Breast epithelium (tissue), 4 donors: ENCODE measurements at regions not wholly inside any gene's neighbourhood (a gene's known extent, or its start where the extent isn't known, plus 50 kb on each side); places are given as distances from the start of the nearest gene placed in this dataset.
A peak's percentile ranks its signal among the peaks of the same experiment; 100 is the strongest.

Experiments used
- DNase-seq, 2 donors: peaks; one replicate each; pipeline ENCODE4 v3.0.0-alpha.2; 2019; ENCODE audit warnings: low spot score in 2 of 2
- H3K27ac ChIP-seq, 2 donors: fragments of 200-600 bp; sonication (generic) in 1 of 2; one replicate each; pipeline ENCODE4 v1.5.1; 2016 to 2019; ENCODE audit warnings: mild to moderate bottlenecking in 1 of 2
- H3K27me3 ChIP-seq, 2 donors: fragments of 200-600 bp; sonication (generic) in 1 of 2; one replicate each; pipeline versions ENCODE4 v1.5.1 to v1.6.0; 2017 to 2019; ENCODE audit warnings: control low read depth in 1 of 2, mild to moderate bottlenecking in 1 of 2
- H3K36me3 ChIP-seq: fragments of 200-600 bp; one replicate; pipeline ENCODE4 v1.5.1; 2019
- H3K4me1 ChIP-seq, 2 donors: fragments of 200-600 bp; sonication (generic); one replicate each; pipeline ENCODE4 v1.5.1; 2016 to 2019; ENCODE audit warnings: control low read depth in 1 of 2
- H3K4me3 ChIP-seq, 3 donors: fragments of 200-600 bp; sonication (generic); 1 replicate in 2 of 3; 2 replicates in 1 of 3; pipeline ENCODE4 v1.5.1; 2016 to 2019; ENCODE audit warnings: mild to moderate bottlenecking in 3 of 3, moderate library complexity in 2 of 3
- H3K9me3 ChIP-seq, 2 donors: fragments of 200-600 bp; sonication (generic) in 1 of 2; one replicate each; pipeline ENCODE4 v1.5.1; 2016 to 2019; ENCODE audit warnings: control low read depth in 1 of 2
- CTCF ChIP-seq, 3 donors: fragments of 450-650 bp; IDR thresholded peaks; one replicate each; pipeline ENCODE4 v1.5.1; 2016 to 2017; ENCODE audit warnings: antibody characterized with exemption in 3 of 3, mild to moderate bottlenecking in 3 of 3, moderate library complexity in 3 of 3
- POLR2A ChIP-seq: fragments of 450-650 bp; IDR thresholded peaks from one replicate; pipeline ENCODE4 v1.6.1; 2016; ENCODE audit warnings: antibody characterized with exemption, mild to moderate bottlenecking, moderate library complexity
- POLR2AphosphoS5 ChIP-seq, 3 donors: sonication (generic); formaldehyde crosslinking; IDR thresholded peaks; one replicate each; pipeline ENCODE4 v1.6.1; 2017; ENCODE audit warnings: antibody characterized with exemption in 3 of 3
- intact Hi-C: fragments of 100-400 bp; cut with DNase I; formaldehyde crosslinking; loops from one replicate; pipeline ENCODE4 v1.15.1; 2023; ENCODE audit warnings: low total_unique reads

DNA sequence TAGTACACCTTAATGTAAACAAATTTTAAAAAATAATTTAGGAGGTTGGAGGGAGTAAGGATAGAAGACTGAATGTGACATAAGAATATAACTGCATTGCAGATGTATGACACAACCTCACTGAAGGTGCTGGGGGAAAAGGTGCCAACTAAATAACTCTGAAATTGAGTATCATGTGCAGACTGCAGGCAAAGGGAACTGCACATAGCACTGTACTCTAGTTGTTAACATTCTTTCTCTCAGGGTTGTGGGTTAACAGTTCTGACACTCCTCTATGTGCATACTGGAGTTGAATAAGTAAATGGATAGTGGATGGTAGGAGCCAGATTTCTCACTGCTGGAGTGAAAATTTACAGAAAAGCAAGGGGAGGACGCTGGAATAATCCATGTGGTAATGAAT is 451.9 kb upstream of the CDH4 start:
- intact Hi-C loops: no loop called here

DNA sequence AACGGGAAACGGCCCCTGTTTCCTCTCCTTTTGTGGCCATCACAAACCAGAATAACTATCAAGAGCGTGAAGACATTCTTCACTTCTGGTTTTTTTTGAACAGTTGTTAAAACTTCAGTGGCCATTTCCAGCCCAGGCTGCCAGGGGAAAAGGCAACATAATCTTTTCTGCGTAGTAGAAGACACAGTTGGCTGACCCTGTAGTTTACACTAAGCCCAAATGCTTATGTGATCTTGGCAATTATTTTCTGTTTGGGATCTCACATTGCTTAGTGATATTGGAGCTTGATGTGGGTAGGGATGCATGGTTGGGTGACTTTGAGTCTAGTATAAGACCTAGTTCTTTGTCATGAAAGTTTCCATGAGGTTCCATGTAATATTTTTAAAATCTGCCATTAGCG is 449.4 kb upstream of the CDH4 start:
- no peak overlapping the region for H3K4me3 ChIP-seq
- H3K36me3 ChIP-seq: no peaks in the 10 kb centered on the region
- no peaks in the 10 kb centered on the region for H3K27me3 ChIP-seq
- no peak for DNase-seq
- H3K4me1 ChIP-seq: no peaks in the 10 kb centered on the region
- TF ChIP-seq POLR2AphosphoS5 (IDR thresholded peaks at IDR 0.05) (no peak), CTCF (IDR thresholded peaks at IDR 0.05) (no peak), POLR2A (no peak)
- no peak overlapping the region for H3K27ac ChIP-seq
- H3K9me3 ChIP-seq: peaks cover 0 to 16% of the 10 kb centered on the region in 2 donors
- intact Hi-C loops: no loop called here

More for the DNA sequence above, 451.9 kb upstream of the CDH4 start:
- Histone ChIP-seq H3K9me3 (peaks cover 0 to 16% of the 10 kb centered on the region in 2 donors), H3K4me1 (no peaks in the 10 kb centered on the region), H3K36me3 (no peaks in the 10 kb centered on the region), H3K27me3 (no peaks in the 10 kb centered on the region), H3K27ac (no peak overlapping the region), H3K4me3 (no peak overlapping the region)
- no peak for DNase-seq
- TF ChIP-seq POLR2A (no peak), CTCF (IDR thresholded peaks at IDR 0.05) (no peak), POLR2AphosphoS5 (IDR thresholded peaks at IDR 0.05) (no peak)

DNA sequence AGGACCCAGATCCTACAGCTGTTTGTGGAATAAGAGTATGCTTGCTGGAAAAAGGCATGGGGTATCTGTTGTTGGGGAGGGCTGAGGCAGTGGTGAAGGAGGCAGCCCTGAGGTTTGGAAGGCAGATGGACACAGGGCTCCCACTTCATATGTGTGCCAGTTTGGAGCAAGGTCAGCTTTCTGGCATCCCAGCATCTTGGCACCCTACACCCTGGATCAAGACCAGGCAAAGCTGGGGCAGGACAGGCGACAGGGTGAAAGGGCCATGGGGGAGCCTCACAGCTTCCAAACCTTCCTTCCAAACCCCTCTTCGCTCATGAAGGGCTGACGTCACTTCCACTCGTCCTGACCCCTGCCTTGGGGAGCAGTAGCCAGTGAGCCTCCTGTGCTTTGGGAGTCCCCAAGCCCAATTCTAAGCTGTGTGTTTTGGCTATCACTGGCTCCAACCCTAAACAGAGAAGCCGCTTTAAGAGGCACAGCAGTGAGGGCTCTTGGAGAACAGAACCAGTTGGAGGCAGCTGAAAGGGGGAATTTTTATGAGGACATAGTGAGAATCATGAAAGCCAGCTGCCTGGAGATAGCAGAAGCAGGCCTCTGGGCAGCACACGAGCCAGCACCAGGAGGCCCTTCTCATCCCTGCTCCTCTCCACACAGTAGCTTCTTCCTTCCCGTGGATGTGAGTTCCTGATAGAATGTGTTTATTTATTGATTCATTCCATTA is 448.6 kb upstream of the CDH4 start:
- Histone ChIP-seq H3K27ac (no peak overlapping the region), H3K4me1 (no peaks in the 10 kb centered on the region), H3K36me3 (no peaks in the 10 kb centered on the region), H3K9me3 (peaks cover 0 to 16% of the 10 kb centered on the region in 2 donors), H3K27me3 (no peaks in the 10 kb centered on the region), H3K4me3 (no peak overlapping the region)
- intact Hi-C loops: no loop called here
- TF ChIP-seq POLR2AphosphoS5 (IDR thresholded peaks at IDR 0.05): no peak
- TF ChIP-seq POLR2A: no peak
- TF ChIP-seq CTCF (IDR thresholded peaks at IDR 0.05): no peak
- DNase-seq: no peak

GRCh38 chr20:60804240-60804917 is 447.7 kb upstream of the CDH4 start:
- intact Hi-C loops: no loop called here
- no peak for TF ChIP-seq CTCF (IDR thresholded peaks at IDR 0.05)
- TF ChIP-seq POLR2A: no peak
- TF ChIP-seq POLR2AphosphoS5 (IDR thresholded peaks at IDR 0.05): no peak
- Histone ChIP-seq H3K4me3 (no peak overlapping the region), H3K4me1 (no peaks in the 10 kb centered on the region), H3K9me3 (peaks cover 0 to 12% of the 10 kb centered on the region in 2 donors), H3K27me3 (no peaks in the 10 kb centered on the region), H3K27ac (no peak overlapping the region), H3K36me3 (no peaks in the 10 kb centered on the region)
- DNase-seq: no peak

DNA sequence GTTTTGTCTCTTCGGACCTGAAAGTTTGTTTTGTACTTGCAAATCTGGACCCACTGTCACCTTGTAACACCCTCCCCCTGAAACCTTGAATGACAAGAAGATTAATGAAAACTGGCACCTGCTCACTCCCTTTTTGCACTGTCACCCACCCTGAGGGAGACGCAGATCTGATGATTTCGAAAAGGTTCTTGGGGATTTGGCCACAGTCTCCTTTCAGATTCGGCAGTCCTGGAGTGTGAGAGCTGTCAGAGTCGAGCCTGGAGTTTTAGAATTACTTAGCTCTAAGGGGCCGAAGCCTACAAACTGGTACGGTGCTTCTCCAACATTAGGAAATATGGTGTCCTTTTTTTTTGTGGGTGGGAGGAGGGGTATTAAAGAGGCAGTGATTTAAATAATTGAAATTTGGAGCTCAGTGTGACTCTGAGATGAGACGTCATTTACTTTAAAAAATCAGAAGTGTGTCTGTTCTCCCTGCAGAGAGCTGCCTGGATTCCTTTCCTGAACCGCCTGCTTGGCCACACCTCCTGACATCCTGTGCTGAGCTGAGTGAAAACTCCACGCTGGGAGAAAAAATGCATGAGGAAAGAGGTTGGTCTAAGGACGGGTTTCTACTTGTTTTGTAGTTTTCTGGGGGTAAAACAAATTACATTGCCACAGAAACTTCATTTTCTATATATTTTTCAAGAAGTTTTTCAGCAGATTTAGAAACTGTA is 447.0 kb upstream of the CDH4 start:
- H3K27me3 ChIP-seq: no peaks in the 10 kb centered on the region
- no peak for DNase-seq
- TF ChIP-seq POLR2AphosphoS5 (IDR thresholded peaks at IDR 0.05) (no peak), POLR2A (no peak), CTCF (IDR thresholded peaks at IDR 0.05) (no peak)
- H3K9me3 ChIP-seq: peaks cover 0 to 8% of the 10 kb centered on the region in 2 donors
- intact Hi-C loops: no loop called here
- peak overlapping the region in 2 of 3 donors; percentile 23 to 30 for H3K4me3 ChIP-seq
- H3K36me3 ChIP-seq: no peaks in the 10 kb centered on the region
- H3K4me1 ChIP-seq: no peaks in the 10 kb centered on the region
- H3K27ac ChIP-seq: peak overlapping the region in 1 of 2 donors; percentile 7
